ENCODE measurements at regions not wholly inside any gene's neighbourhood (a gene's known extent, or its start where the extent isn't known, plus 50 kb on each side); places are given as distances from the start of the nearest gene placed in this dataset.
"Not testable (repeated sequence)": the region's sequence is repeated elsewhere in the genome, so short reads cannot be mapped to it uniquely, and the experiment has no call there.

- DNase-seq (ENCODE audit: insufficient read length, low spot score) (no peak), FAIRE-seq (no peak)
- no peak for TF ChIP-seq CTCF (IDR thresholded peaks at IDR 0.05; ENCODE audit: insufficient read depth, missing control alignments)
Observed at GRCh38 chr7:131933751-131934289, 377.4 kb upstream of the PODXL start.

- FAIRE-seq: not testable (repeated sequence)
Observed at GRCh38 chr7:131933219-131933618, 376.8 kb upstream of the PODXL start.

GRCh38 chr7:131932271-131932670 is 375.8 kb upstream of the PODXL start:
- DNase-seq (ENCODE audit: insufficient read length, low spot score): no peak
- no peak for TF ChIP-seq CTCF (IDR thresholded peaks at IDR 0.05; ENCODE audit: insufficient read depth, missing control alignments)
- FAIRE-seq: no peak

More at GRCh38 chr7:131933219-131933618, 376.8 kb upstream of the PODXL start:
- DNase-seq (ENCODE audit: insufficient read length, low spot score): not testable (repeated sequence)

- no peak for TF ChIP-seq CTCF (IDR thresholded peaks at IDR 0.05; ENCODE audit: insufficient read depth, missing control alignments)
- FAIRE-seq: no peak
Observed at GRCh38 chr7:131931370-131931769, 374.9 kb upstream of the PODXL start.

GRCh38 chr7:131929632-131930031 is 373.2 kb upstream of the PODXL start:
- FAIRE-seq (no peak), DNase-seq (ENCODE audit: insufficient read length, low spot score) (no peak)
- no peak for TF ChIP-seq CTCF (IDR thresholded peaks at IDR 0.05; ENCODE audit: insufficient read depth, missing control alignments)

More at GRCh38 chr7:131931370-131931769, 374.9 kb upstream of the PODXL start:
- DNase-seq (ENCODE audit: insufficient read length, low spot score): no peak

GRCh38 chr7:131927770-131928423 is 371.5 kb upstream of the PODXL start:
- DNase-seq (ENCODE audit: insufficient read length, low spot score) (no peak), FAIRE-seq (no peak)
- TF ChIP-seq CTCF (IDR thresholded peaks at IDR 0.05; ENCODE audit: insufficient read depth, missing control alignments): no peak

GRCh38 chr7:131925636-131926035 is 369.2 kb upstream of the PODXL start:
- FAIRE-seq: no peak
- no peak for DNase-seq (ENCODE audit: insufficient read length, low spot score)
- no peak for TF ChIP-seq CTCF (IDR thresholded peaks at IDR 0.05; ENCODE audit: insufficient read depth, missing control alignments)
